ENCODE measurements at regions not wholly inside any gene's neighbourhood (a gene's known extent, or its start where the extent isn't known, plus 50 kb on each side); places are given as distances from the start of the nearest gene placed in this dataset.

DNA sequence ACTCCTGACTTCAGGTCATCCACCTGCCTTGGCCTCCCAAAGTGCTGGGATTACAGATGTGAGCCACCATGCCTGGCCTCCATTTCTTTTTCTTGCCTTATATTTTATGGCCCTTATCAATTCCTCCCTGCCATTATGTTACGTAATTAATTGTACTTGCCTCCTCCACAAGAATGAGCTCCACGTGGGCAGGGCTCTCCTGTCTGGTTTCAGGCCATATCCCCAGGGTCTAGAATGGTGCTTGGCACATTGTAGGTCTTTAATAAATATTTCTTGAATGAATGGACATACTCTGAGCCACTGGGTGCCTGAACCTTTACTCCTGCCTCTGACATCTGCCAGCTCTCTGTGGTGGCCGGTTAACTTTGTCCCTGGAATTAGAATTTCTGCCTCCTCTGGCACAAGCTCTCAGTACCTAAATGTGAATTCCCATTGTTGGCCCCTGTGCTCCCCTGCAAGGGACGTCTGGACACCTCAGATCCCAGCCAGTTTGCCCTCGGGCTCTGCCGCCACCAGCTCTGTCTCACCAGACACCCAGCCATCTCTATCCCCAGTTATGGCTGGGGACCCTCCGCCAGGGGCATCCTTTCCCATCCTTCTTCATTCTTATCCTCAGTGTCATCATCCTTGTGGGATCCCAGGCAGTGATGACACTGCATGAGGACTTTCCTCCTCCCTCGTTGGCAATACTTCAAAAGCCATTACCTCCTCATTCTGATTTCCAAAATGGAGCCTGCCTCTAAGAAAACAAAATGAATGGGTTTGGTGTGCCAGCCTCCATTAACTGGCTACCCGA is 165.6 kb upstream of the SMAD3 start:
- peak; percentile 59 for DNase-seq
- no peak overlapping the region; the same call in none of the 2 replicates for H4K91ac ChIP-seq (ENCODE audit: insufficient read depth, low read depth, low read length)
- no peak overlapping the region for H2BK120ac ChIP-seq (ENCODE audit: low read depth, low read length)
- 94% methylated on average over 5 of the region's 9 CpGs; no CpG with 5 or more reads in 1 of the 2 experiments for WGBS, 2 experiments (ENCODE audit: extremely low coverage in 2 of 2, insufficient read length in 1 of 2)
- no peak for ATAC-seq (ENCODE audit: low read depth)
- H3K4me2 ChIP-seq (ENCODE audit: low read depth, low read length), result no peak overlapping the region
- no peak overlapping the region for H2BK15ac ChIP-seq (ENCODE audit: low read depth, low read length)
- no peak overlapping the region for H3K56ac ChIP-seq (ENCODE audit: extremely low read depth, insufficient read depth, low read length)
- peaks cover 18% of the 10 kb centered on the region for H3K9me1 ChIP-seq (ENCODE audit: insufficient read depth, low read length)
- in situ Hi-C loops (cut with MboI; ENCODE audit: low sequenced_read_pairs), result no loop called here
- H3K9ac ChIP-seq (ENCODE audit: low read depth, low read length), result no peak overlapping the region
- ChIA-PET POLR2A (ENCODE audit: unreplicated experiment) (no interaction called here), CTCF (interaction anchor here (0.6 kb wide), 1 partner anchor 116 kb away, joined by 3 read pairs; no protein-coding TSS in a partner anchor)
- no peaks in the 10 kb centered on the region for H3K36me3 ChIP-seq (ENCODE audit: control insufficient read depth, insufficient read depth, low read length)
- no peak overlapping the region; the same call in none of the 2 replicates for H3K4ac ChIP-seq (ENCODE audit: low read depth, low read length)
- H3K79me1 ChIP-seq (ENCODE audit: low read depth in 1 of 2, low read length in 2 of 2), result peaks cover 0 to 4% of the 10 kb centered on the region in 2 experiments; a peak in 1 of 4 replicates
- no peak overlapping the region for H2AFZ ChIP-seq (replicated peaks; ENCODE audit: low read length, poor library complexity)
- H3K27ac ChIP-seq (ENCODE audit: insufficient read depth, low read length), result no peak overlapping the region
- no peak overlapping the region for H2BK5ac ChIP-seq (ENCODE audit: low read depth, low read length, poor library complexity, severe bottlenecking)
- dilution Hi-C loops (cut with HindIII; ENCODE audit: low sequenced_read_pairs, unreplicated experiment), result no loop called here
- H3K9me3 ChIP-seq (ENCODE audit: control insufficient read depth, insufficient read depth, low read length), result no peaks in the 10 kb centered on the region
- no peak overlapping the region for H4K5ac ChIP-seq (ENCODE audit: low read depth, low read length)
- H3K4me3 ChIP-seq (ENCODE audit: insufficient read depth, low read depth, low read length), result no peak overlapping the region
- 0 out of 4 replicates have a peak overlapping the region, but pooled peaks of 1 of the 2 experiments have one; percentile 21 for H4K8ac ChIP-seq (ENCODE audit: low read depth in 2 of 2, low read length in 2 of 2)
- no peak overlapping the region for H3K23ac ChIP-seq (ENCODE audit: low read depth, low read length)
- no peak for TF ChIP-seq RAD21 (IDR thresholded peaks at IDR 0.05; ENCODE audit: low read length)
- TF ChIP-seq CEBPB (IDR thresholded peaks at IDR 0.05; ENCODE audit: low read depth, low read length), result 0 out of 2 replicates have a peak, but pooled peaks have one; percentile 30
- TF ChIP-seq RCOR1 (IDR thresholded peaks at IDR 0.05; ENCODE audit: insufficient replicate concordance, low read length), result no peak
- TF ChIP-seq MAZ (IDR thresholded peaks at IDR 0.05; ENCODE audit: borderline replicate concordance, low read depth, low read length), result no peak
- TF ChIP-seq MAFK (IDR thresholded peaks at IDR 0.05; ENCODE audit: low read depth, low read length), result no peak
- TF ChIP-seq, protein P1, sequence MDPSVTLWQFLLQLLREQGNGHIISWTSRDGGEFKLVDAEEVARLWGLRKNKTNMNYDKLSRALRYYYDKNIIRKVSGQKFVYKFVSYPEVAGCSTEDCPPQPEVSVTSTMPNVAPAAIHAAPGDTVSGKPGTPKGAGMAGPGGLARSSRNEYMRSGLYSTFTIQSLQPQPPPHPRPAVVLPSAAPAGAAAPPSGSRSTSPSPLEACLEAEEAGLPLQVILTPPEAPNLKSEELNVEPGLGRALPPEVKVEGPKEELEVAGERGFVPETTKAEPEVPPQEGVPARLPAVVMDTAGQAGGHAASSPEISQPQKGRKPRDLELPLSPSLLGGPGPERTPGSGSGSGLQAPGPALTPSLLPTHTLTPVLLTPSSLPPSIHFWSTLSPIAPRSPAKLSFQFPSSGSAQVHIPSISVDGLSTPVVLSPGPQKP (IDR thresholded peaks at IDR 0.05; ENCODE audit: borderline replicate concordance, low read depth, low read length), result no peak
- no peak for TF ChIP-seq NFE2L2 (IDR thresholded peaks at IDR 0.05; ENCODE audit: low read depth, low read length)
- H2AK9ac ChIP-seq (replicated peaks; ENCODE audit: low read depth, low read length, poor library complexity), result peak overlapping the region; percentile 23
- BruUV-seq (replicated peaks), result no TSS peak
- peaks cover 6% of the 10 kb centered on the region; the same call in 1 of the 2 replicates for H3K4me1 ChIP-seq (ENCODE audit: control insufficient read depth, insufficient read depth, low read length)
- intact Hi-C loops (cut with micrococcal nuclease), result no loop called here
- H3K27me3 ChIP-seq (ENCODE audit: control insufficient read depth, insufficient read depth, low read length), result no peaks in the 10 kb centered on the region
- H2AK5ac ChIP-seq (ENCODE audit: low read depth, low read length), result no peak overlapping the region
- peak overlapping the region; percentile 19; the same call in 1 of the 2 replicates for H3K14ac ChIP-seq (replicated peaks; ENCODE audit: low read depth, low read length)
- no peak overlapping the region for H3K18ac ChIP-seq (ENCODE audit: low read depth, low read length)
- H2BK20ac ChIP-seq (ENCODE audit: low read depth, low read length), result no peak overlapping the region
- no peaks in the 10 kb centered on the region for H4K20me1 ChIP-seq (ENCODE audit: insufficient read depth, low read length)
